Chondrocyte (in vitro differentiated cells): ENCODE measurements at regions not wholly inside any gene's neighbourhood (a gene's known extent, or its start where the extent isn't known, plus 50 kb on each side); places are given as distances from the start of the nearest gene placed in this dataset.

Experiments used
- DNase-seq: peaks from one replicate; pipeline ENCODE4 v3.0.0; 2021; ENCODE audit warnings: mixed read lengths, low spot score
- H3K27ac Mint-ChIP-seq: one replicate; pipeline ENCODE4 v1.8.0; 2021; ENCODE audit warnings: mild to moderate bottlenecking, moderate library complexity, mixed read lengths; ENCODE audit not compliant: unreplicated experiment
- H3K27me3 Mint-ChIP-seq: 2 replicates; pipeline ENCODE4 v1.8.0; 2021; ENCODE audit warnings: low read depth, mixed read lengths
- H3K36me3 Mint-ChIP-seq: 2 replicates; pipeline ENCODE4 v1.8.0; 2021; ENCODE audit warnings: low read depth, mixed read lengths
- H3K4me1 Mint-ChIP-seq: 2 replicates; pipeline ENCODE4 v1.8.0; 2021; ENCODE audit warnings: low read depth, mild to moderate bottlenecking, mixed read lengths
- H3K4me3 Mint-ChIP-seq: one replicate; pipeline ENCODE4 v1.8.0; 2021; ENCODE audit warnings: mild to moderate bottlenecking, moderate library complexity, mixed read lengths; ENCODE audit not compliant: unreplicated experiment
- H3K9me3 Mint-ChIP-seq: 2 replicates; pipeline ENCODE4 v1.8.0; 2021; ENCODE audit warnings: low read depth, mixed read lengths
- CTCF ChIP-seq: fragments of 200-600 bp; sonication (generic); IDR thresholded peaks from 2 replicates; pipeline ENCODE4 v1.5.0; 2021; ENCODE audit warnings: antibody characterized with exemption, mild to moderate bottlenecking, moderate library complexity

GRCh38 chr7:21103426-21104123 lies 316.9 kb upstream of the SP8 start:
- H3K27ac Mint-ChIP-seq, result no peak overlapping the region
- no peak for TF ChIP-seq CTCF
- no peaks in the 10 kb centered on the region for H3K4me1 Mint-ChIP-seq
- H3K9me3 Mint-ChIP-seq, result peaks cover 3% of the 10 kb centered on the region
- no peak for DNase-seq
- H3K36me3 Mint-ChIP-seq, result no peaks in the 10 kb centered on the region
- H3K4me3 Mint-ChIP-seq, result no peak overlapping the region
- no peaks in the 10 kb centered on the region for H3K27me3 Mint-ChIP-seq

- no peak overlapping the region for H3K27ac Mint-ChIP-seq
- TF ChIP-seq CTCF, result no peak
- no peaks in the 10 kb centered on the region for H3K36me3 Mint-ChIP-seq
- no peak for DNase-seq
- H3K9me3 Mint-ChIP-seq, result peaks cover 3% of the 10 kb centered on the region
- H3K4me3 Mint-ChIP-seq, result no peak overlapping the region
- no peaks in the 10 kb centered on the region for H3K4me1 Mint-ChIP-seq
- H3K27me3 Mint-ChIP-seq, result no peaks in the 10 kb centered on the region
These were observed 317.4 kb upstream of the SP8 start for GRCh38 chr7:21104124-21104500.

- DNase-seq, result no peak
- peaks cover 3% of the 10 kb centered on the region for H3K9me3 Mint-ChIP-seq
- TF ChIP-seq CTCF, result no peak
- no peaks in the 10 kb centered on the region for H3K36me3 Mint-ChIP-seq
- no peak overlapping the region for H3K27ac Mint-ChIP-seq
- H3K27me3 Mint-ChIP-seq, result no peaks in the 10 kb centered on the region
- H3K4me3 Mint-ChIP-seq, result no peak overlapping the region
- H3K4me1 Mint-ChIP-seq, result no peaks in the 10 kb centered on the region
These were observed 319.6 kb upstream of the SP8 start for GRCh38 chr7:21106296-21106732.

GRCh38 chr7:21107101-21107500 lies 320.4 kb upstream of the SP8 start:
- TF ChIP-seq CTCF, result no peak
- Mint-ChIP-seq H3K36me3 (no peaks in the 10 kb centered on the region), H3K27ac (no peak overlapping the region), H3K9me3 (peaks cover 3% of the 10 kb centered on the region), H3K27me3 (no peaks in the 10 kb centered on the region), H3K4me3 (no peak overlapping the region), H3K4me1 (no peaks in the 10 kb centered on the region)
- DNase-seq, result no peak

DNA sequence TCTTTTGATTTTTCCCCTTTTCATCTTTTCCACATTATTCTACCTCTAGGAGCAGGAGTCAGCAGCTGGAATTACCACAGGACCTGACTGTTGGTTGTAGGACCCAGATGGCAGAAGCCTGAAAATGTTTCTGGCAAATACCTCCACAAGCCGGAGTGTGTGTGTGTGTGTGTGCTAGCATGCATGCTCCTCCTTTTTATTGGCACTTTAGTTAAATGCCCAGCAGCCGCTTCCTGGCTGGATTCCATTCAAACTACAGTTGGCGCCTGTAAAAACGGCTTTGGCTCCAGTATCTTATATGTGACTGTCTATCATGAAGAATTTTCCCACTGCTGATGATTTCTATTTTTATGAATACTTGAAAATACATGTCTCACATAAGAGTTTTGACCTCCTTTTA lies 319.7 kb upstream of the SP4 start:
- TF ChIP-seq CTCF, result no peak
- Mint-ChIP-seq H3K27ac (no peak overlapping the region), H3K4me1 (no peaks in the 10 kb centered on the region), H3K36me3 (no peaks in the 10 kb centered on the region), H3K4me3 (no peak overlapping the region), H3K27me3 (no peaks in the 10 kb centered on the region), H3K9me3 (peaks cover 3% of the 10 kb centered on the region)
- DNase-seq, result no peak
